Testis (tissue), 2 donors: ENCODE measurements at regions not wholly inside any gene's neighbourhood (a gene's known extent, or its start where the extent isn't known, plus 50 kb on each side); places are given as distances from the start of the nearest gene placed in this dataset.

Experiments
- POLR2A ChIP-seq: fragments of 450-650 bp; IDR thresholded peaks from one replicate; pipeline ENCODE4 v1.6.1; 2017; ENCODE audit warnings: antibody characterized with exemption, mild to moderate bottlenecking, moderate library complexity
- TF ChIP-seq, protein P1 (sequence below), 3 experiments: fragments of 450-650 bp in 2 of 3; fragments of 200-600 bp in 1 of 3; sonication (generic) in 1 of 3; IDR thresholded peaks; one replicate each; pipeline ENCODE4 v1.5.1; 2016 to 2019; ENCODE audit warnings: antibody characterized with exemption in 3 of 3, mild to moderate bottlenecking in 2 of 3, moderate library complexity in 1 of 3

DNA sequence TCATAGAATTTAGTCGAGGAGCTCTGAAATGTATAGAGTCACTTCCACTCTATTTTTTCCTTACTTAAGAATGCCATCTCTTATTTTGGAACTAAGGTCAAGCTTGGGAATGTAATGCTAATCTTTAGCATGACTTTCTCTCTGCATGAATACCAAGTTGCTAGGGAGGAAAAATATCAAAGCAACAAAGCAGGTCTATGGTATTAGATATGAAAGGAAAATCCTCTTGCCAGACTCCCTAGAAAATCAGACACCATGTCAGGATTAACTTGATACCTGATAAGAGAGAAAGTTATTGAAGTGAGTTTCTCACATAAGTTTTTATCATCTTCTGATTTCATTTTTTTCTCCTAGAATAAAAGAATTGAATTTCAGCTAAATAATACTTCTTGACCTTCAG, 341.7 kb upstream of the ZNF804A start:
- TF ChIP-seq, protein P1, sequence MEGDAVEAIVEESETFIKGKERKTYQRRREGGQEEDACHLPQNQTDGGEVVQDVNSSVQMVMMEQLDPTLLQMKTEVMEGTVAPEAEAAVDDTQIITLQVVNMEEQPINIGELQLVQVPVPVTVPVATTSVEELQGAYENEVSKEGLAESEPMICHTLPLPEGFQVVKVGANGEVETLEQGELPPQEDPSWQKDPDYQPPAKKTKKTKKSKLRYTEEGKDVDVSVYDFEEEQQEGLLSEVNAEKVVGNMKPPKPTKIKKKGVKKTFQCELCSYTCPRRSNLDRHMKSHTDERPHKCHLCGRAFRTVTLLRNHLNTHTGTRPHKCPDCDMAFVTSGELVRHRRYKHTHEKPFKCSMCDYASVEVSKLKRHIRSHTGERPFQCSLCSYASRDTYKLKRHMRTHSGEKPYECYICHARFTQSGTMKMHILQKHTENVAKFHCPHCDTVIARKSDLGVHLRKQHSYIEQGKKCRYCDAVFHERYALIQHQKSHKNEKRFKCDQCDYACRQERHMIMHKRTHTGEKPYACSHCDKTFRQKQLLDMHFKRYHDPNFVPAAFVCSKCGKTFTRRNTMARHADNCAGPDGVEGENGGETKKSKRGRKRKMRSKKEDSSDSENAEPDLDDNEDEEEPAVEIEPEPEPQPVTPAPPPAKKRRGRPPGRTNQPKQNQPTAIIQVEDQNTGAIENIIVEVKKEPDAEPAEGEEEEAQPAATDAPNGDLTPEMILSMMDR (IDR thresholded peaks at IDR 0.05), result no peak
- TF ChIP-seq POLR2A, result no peak
